Gastroesophageal sphincter (tissue), 4 donors: ENCODE measurements at regions not wholly inside any gene's neighbourhood (a gene's known extent, or its start where the extent isn't known, plus 50 kb on each side); places are given as distances from the start of the nearest gene placed in this dataset.

Source experiments
- ATAC-seq: fragments of 150-250 bp; one replicate; pipeline ENCODE4 v1.9.1; 2016; ENCODE audit warnings: mild to moderate bottlenecking, moderate library complexity
- H3K27ac ChIP-seq, 4 donors: fragments of 200-600 bp; sonication (generic) in 3 of 4; 1 replicate in 3 of 4; 2 replicates in 1 of 4; pipeline ENCODE4 v1.5.1; 2016 to 2019
- H3K27me3 ChIP-seq: fragments of 200-600 bp; sonication (generic); one replicate; pipeline ENCODE4 v1.5.1; 2019
- H3K36me3 ChIP-seq, 2 donors: fragments of 200-600 bp; sonication (generic); one replicate each; pipeline ENCODE4 v1.5.1; 2019; ENCODE audit warnings: control low read depth in 1 of 2
- H3K4me1 ChIP-seq, 3 donors: fragments of 200-600 bp; sonication (generic); 1 replicate in 2 of 3; 2 replicates in 1 of 3; pipeline ENCODE4 v1.5.1; 2016 to 2019; ENCODE audit warnings: control low read depth in 2 of 3
- H3K4me3 ChIP-seq, 2 donors: fragments of 200-600 bp; sonication (generic); one replicate each; pipeline ENCODE4 v1.5.1; 2019; ENCODE audit warnings: mild to moderate bottlenecking in 1 of 2, moderate library complexity in 1 of 2
- H3K9me3 ChIP-seq, 3 donors: fragments of 200-600 bp; sonication (generic); one replicate each; pipeline ENCODE4 v1.5.1; 2017 to 2019; ENCODE audit warnings: control low read depth in 2 of 3
- EP300 ChIP-seq: sonication (generic); formaldehyde crosslinking; IDR thresholded peaks from one replicate; pipeline ENCODE4 v1.6.1; 2017; ENCODE audit warnings: antibody characterized with exemption, mild to moderate bottlenecking
- POLR2A ChIP-seq, 2 donors: fragments of 450-650 bp; IDR thresholded peaks; one replicate each; pipeline ENCODE4 v1.6.1; 2017; ENCODE audit warnings: antibody characterized with exemption in 2 of 2, mild to moderate bottlenecking in 2 of 2, moderate library complexity in 1 of 2
- POLR2AphosphoS5 ChIP-seq: sonication (generic); formaldehyde crosslinking; IDR thresholded peaks from one replicate; pipeline ENCODE4 v1.6.1; 2017; ENCODE audit warnings: antibody characterized with exemption
- WGBS, 2 donors: methylation state at CpG; one replicate each; pipeline ENCODE4 v1.1.5; 2018; ENCODE audit warnings: low coverage in 1 of 2; 5-methylcytosine and 5-hydroxymethylcytosine counted together
- TF ChIP-seq, protein P1 (sequence below), 4 experiments: fragments of 200-600 bp in 2 of 4; fragments of 450-650 bp in 2 of 4; sonication (generic) in 1 of 4; IDR thresholded peaks; one replicate each; pipeline ENCODE4 v1.5.1; 2017 to 2019; ENCODE audit warnings: antibody characterized with exemption in 4 of 4, mild to moderate bottlenecking in 2 of 4, moderate library complexity in 2 of 4

GRCh38 chr5:74401281-74401945 lies 239.1 kb downstream of the ENC1 start:
- no peak for ATAC-seq
- H3K27me3 ChIP-seq: no peaks in the 10 kb centered on the region
- H3K27ac ChIP-seq: no peak overlapping the region
- TF ChIP-seq EP300 (no peak), POLR2AphosphoS5 (no peak), POLR2A (IDR thresholded peaks at IDR 0.05) (no peak)
- TF ChIP-seq, protein P1, sequence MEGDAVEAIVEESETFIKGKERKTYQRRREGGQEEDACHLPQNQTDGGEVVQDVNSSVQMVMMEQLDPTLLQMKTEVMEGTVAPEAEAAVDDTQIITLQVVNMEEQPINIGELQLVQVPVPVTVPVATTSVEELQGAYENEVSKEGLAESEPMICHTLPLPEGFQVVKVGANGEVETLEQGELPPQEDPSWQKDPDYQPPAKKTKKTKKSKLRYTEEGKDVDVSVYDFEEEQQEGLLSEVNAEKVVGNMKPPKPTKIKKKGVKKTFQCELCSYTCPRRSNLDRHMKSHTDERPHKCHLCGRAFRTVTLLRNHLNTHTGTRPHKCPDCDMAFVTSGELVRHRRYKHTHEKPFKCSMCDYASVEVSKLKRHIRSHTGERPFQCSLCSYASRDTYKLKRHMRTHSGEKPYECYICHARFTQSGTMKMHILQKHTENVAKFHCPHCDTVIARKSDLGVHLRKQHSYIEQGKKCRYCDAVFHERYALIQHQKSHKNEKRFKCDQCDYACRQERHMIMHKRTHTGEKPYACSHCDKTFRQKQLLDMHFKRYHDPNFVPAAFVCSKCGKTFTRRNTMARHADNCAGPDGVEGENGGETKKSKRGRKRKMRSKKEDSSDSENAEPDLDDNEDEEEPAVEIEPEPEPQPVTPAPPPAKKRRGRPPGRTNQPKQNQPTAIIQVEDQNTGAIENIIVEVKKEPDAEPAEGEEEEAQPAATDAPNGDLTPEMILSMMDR (IDR thresholded peaks at IDR 0.05): no peak
- no peak overlapping the region for H3K4me3 ChIP-seq
- H3K9me3 ChIP-seq: peaks cover 0 to 5% (median 0%) of the 10 kb centered on the region in 3 donors
- H3K4me1 ChIP-seq: no peaks in the 10 kb centered on the region
- H3K36me3 ChIP-seq: no peaks in the 10 kb centered on the region
- 78 to 90% methylated on average over 2 of the region's 2 CpGs for WGBS, 2 donors

- no peaks in the 10 kb centered on the region for H3K27me3 ChIP-seq
- no peak overlapping the region for H3K27ac ChIP-seq
- no peaks in the 10 kb centered on the region for H3K36me3 ChIP-seq
- ATAC-seq: no peak
- 73 to 80% methylated on average over 1 to 2 of the region's 2 CpGs for WGBS, 2 donors
- TF ChIP-seq POLR2AphosphoS5: no peak
- TF ChIP-seq EP300: no peak
- TF ChIP-seq, protein P1 (IDR thresholded peaks at IDR 0.05): no peak
- no peak for TF ChIP-seq POLR2A (IDR thresholded peaks at IDR 0.05)
- H3K4me1 ChIP-seq: no peaks in the 10 kb centered on the region
- peaks cover 0 to 5% (median 0%) of the 10 kb centered on the region in 3 donors for H3K9me3 ChIP-seq
- no peak overlapping the region for H3K4me3 ChIP-seq
Measured at GRCh38 chr5:74400067-74400466, 240.5 kb downstream of the ENC1 start.

DNA sequence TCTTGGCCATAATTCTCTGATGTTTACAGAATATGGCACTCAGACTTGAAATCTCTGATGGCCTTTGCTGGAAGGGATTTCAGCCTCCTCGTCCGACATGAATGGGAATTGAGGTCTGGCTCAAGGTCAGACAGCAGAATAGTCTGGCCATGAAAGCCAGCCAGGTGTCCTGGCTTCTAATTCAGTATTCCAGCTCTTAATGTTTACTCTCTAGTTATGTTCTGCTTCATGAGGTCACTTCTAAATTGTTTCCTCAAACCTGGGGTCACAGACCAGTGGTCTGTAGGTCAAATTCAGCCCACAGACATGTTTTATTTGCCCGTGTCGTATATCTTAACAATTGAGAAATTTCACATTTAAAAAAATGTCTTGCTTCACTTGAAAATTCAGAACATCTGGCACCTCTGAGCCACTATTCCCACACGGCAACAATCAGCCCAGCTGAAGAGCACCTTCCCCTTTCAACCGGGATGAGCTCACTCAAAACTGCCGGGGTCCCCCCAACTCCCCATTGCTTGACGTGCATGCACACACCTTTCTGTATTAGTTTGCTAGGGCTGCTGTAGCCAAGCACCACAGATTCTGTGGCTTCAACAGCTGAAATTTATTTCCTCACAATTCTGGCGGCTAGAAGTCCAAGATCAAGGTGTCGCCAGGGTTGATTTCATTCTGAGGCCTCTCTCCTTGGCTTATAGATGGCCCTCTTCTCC lies 243.5 kb downstream of the ENC1 start:
- H3K4me3 ChIP-seq: no peak overlapping the region
- H3K27ac ChIP-seq: no peak overlapping the region
- no peaks in the 10 kb centered on the region for H3K4me1 ChIP-seq
- no peak for ATAC-seq
- WGBS, 2 donors: 62 to 69% methylated on average over 9 to 10 of the region's 10 CpGs
- H3K36me3 ChIP-seq: no peaks in the 10 kb centered on the region
- no peak for TF ChIP-seq POLR2AphosphoS5
- no peak for TF ChIP-seq POLR2A (IDR thresholded peaks at IDR 0.05)
- TF ChIP-seq EP300: no peak
- TF ChIP-seq, protein P1 (IDR thresholded peaks at IDR 0.05): no peak
- H3K9me3 ChIP-seq: peaks cover 0 to 5% (median 0%) of the 10 kb centered on the region in 3 donors
- no peaks in the 10 kb centered on the region for H3K27me3 ChIP-seq

DNA sequence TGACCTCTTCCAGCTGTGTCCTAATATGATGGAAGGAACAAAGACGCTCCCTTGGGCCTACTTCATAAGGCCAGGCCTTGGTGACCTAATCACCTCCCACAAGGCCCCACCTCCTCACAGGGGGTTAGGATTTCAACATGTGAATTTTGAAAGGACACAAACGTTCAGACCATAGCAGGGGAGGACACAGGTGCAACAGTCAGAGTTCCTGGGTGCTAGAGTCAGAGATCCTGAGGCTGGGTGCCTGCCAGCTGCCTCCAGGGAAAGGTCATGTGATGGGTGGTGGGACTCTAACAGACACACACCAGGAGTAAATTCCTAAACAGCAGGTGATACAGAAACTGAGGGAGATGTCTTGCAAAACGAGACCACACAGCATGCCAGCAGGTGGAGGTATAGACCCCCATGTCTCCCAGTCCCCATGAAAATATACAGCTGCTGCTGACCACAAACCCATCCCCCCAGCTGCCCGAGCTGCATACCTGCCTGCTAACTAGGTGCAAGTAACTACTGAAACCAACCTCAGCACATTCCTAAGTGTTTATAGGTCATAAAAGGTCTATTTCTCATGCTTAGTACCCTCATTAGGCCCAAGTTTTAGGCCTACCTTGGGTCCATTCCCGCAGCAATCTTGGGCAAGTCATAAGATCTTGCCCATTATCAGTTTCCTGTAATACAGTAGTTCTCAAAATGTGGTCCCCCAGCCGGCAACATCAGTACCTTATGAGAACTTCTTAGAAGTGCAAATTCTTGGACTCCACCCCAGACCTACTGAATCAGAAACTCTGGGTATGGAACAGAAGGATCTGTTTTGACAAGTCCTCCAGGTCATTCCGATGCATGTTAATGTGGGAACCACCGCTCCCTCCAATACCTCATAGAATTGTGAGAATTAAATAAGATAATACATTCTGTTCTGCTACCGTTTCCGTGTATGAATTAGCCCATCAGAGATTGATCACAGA lies 245.3 kb downstream of the ENC1 start:
- no peaks in the 10 kb centered on the region for H3K4me1 ChIP-seq
- WGBS, 2 donors: 91 to 98% methylated on average over 7 to 9 of the region's 10 CpGs
- ATAC-seq: peak; percentile 76

More for the DNA sequence above, 245.3 kb downstream of the ENC1 start:
- no peaks in the 10 kb centered on the region for H3K36me3 ChIP-seq
- no peak overlapping the region for H3K4me3 ChIP-seq
- H3K27me3 ChIP-seq: no peaks in the 10 kb centered on the region
- no peak overlapping the region for H3K27ac ChIP-seq
- H3K9me3 ChIP-seq: peaks cover 0 to 5% (median 0%) of the 10 kb centered on the region in 3 donors
- TF ChIP-seq, protein P1 (IDR thresholded peaks at IDR 0.05): no peak
- TF ChIP-seq POLR2A (IDR thresholded peaks at IDR 0.05) (no peak), POLR2AphosphoS5 (no peak), EP300 (no peak)
